IMR-90 (cell line): ENCODE measurements at regions not wholly inside any gene's neighbourhood (a gene's known extent, or its start where the extent isn't known, plus 50 kb on each side); places are given as distances from the start of the nearest gene placed in this dataset.

Experiments
- ATAC-seq: fragments of 200-7000 bp; cut with Tn5 transposase; 2 replicates; pipeline ENCODE4 v1.9.1; 2020; ENCODE audit warnings: low read depth, mild to moderate bottlenecking, moderate library complexity
- BruUV-seq: library from RNA; stranded (reverse); fragments of 400-500 nt; replicated peaks from 2 replicates; lab custom pipeline; 2021; lab: Mats Ljungman, UMichigan
- CTCF ChIA-PET: fragments of 300-600 bp; formaldehyde crosslinking; extraction: SDS; loops from one replicate; lab custom pipeline; 2021; ENCODE audit warnings: antibody characterized with exemption; lab: Yijun Ruan, JAX
- POLR2A ChIA-PET: fragments of 300-600 bp; sonication (Branson Sonifier 250); formaldehyde crosslinking; loops from one replicate; lab custom pipeline; 2022; ENCODE audit warnings: antibody characterized with exemption; ENCODE audit not compliant: unreplicated experiment; lab: Charles Lee
- DNase-seq: peaks from one replicate; pipeline ENCODE4 v3.0.0; 2013
- H2AFZ ChIP-seq: replicated peaks from 2 replicates; pipeline ENCODE3; 2013; ENCODE audit warnings: low read length, mild to moderate bottlenecking; ENCODE audit not compliant: poor library complexity
- H2AK5ac ChIP-seq: 2 replicates; pipeline ENCODE4 v1.6.1; 2013; ENCODE audit warnings: low read depth, low read length, inconsistent platforms
- H2AK9ac ChIP-seq: replicated peaks from 2 replicates; pipeline ENCODE3; 2013; ENCODE audit warnings: mild to moderate bottlenecking, low read depth, low read length, moderate library complexity; ENCODE audit not compliant: poor library complexity
- H2BK120ac ChIP-seq: 2 replicates; pipeline ENCODE4 v1.6.1; 2013; ENCODE audit warnings: low read depth, low read length, inconsistent platforms
- H2BK15ac ChIP-seq: 3 replicates; pipeline ENCODE4 v1.6.1; 2013; ENCODE audit warnings: low read depth, low read length, inconsistent platforms
- H2BK20ac ChIP-seq: 2 replicates; pipeline ENCODE4 v1.6.1; 2013; ENCODE audit warnings: low read depth, mild to moderate bottlenecking, inconsistent platforms, low read length, moderate library complexity
- H2BK5ac ChIP-seq: 2 replicates; pipeline ENCODE4 v1.6.1; 2013; ENCODE audit warnings: mild to moderate bottlenecking, low read depth, low read length, inconsistent platforms; ENCODE audit not compliant: poor library complexity, severe bottlenecking
- H3K14ac ChIP-seq: replicated peaks from 2 replicates; pipeline ENCODE4 v1.6.1; 2013; ENCODE audit warnings: low read depth, low read length, inconsistent platforms
- H3K18ac ChIP-seq: 2 replicates; pipeline ENCODE4 v1.6.1; 2013; ENCODE audit warnings: low read depth, low read length, control low read depth
- H3K23ac ChIP-seq: 2 replicates; pipeline ENCODE4 v1.6.1; 2013; ENCODE audit warnings: low read depth, low read length, inconsistent platforms
- H3K27ac ChIP-seq: 2 replicates; pipeline ENCODE4 v1.5.1; 2013; ENCODE audit warnings: mild to moderate bottlenecking, control low read depth, low read length; ENCODE audit not compliant: insufficient read depth
- H3K27me3 ChIP-seq: 2 replicates; pipeline ENCODE4 v1.6.1; 2013; ENCODE audit warnings: low read length; ENCODE audit not compliant: control insufficient read depth, insufficient read depth
- H3K36me3 ChIP-seq: 2 replicates; pipeline ENCODE4 v1.6.1; 2013; ENCODE audit warnings: low read length, mixed read lengths; ENCODE audit not compliant: control insufficient read depth, insufficient read depth
- H3K4ac ChIP-seq: 2 replicates; pipeline ENCODE4 v1.6.1; 2013; ENCODE audit warnings: low read depth, low read length, inconsistent platforms
- H3K4me1 ChIP-seq: 2 replicates; pipeline ENCODE4 v1.6.1; 2013; ENCODE audit warnings: low read length, mixed read lengths; ENCODE audit not compliant: control insufficient read depth, insufficient read depth
- H3K4me2 ChIP-seq: 2 replicates; pipeline ENCODE4 v1.6.1; 2013; ENCODE audit warnings: low read depth, mild to moderate bottlenecking, control low read depth, low read length, moderate library complexity
- H3K4me3 ChIP-seq: 2 replicates; pipeline ENCODE4 v1.5.1; 2013; ENCODE audit warnings: low read depth, mild to moderate bottlenecking, control low read depth, low read length, moderate library complexity; ENCODE audit not compliant: insufficient read depth
- H3K56ac ChIP-seq: 2 replicates; pipeline ENCODE4 v1.6.1; 2013; ENCODE audit warnings: low read length, inconsistent platforms; ENCODE audit not compliant: insufficient read depth; ENCODE audit errors: extremely low read depth
- H3K79me1 ChIP-seq, 2 experiments: 2 replicates each; pipeline ENCODE4 v1.6.1; 2013; ENCODE audit warnings: low read length in 2 of 2, inconsistent platforms in 1 of 2, low read depth in 1 of 2
- H3K9ac ChIP-seq: 2 replicates; pipeline ENCODE4 v1.6.1; 2013; ENCODE audit warnings: low read depth, low read length, control low read depth
- H3K9me1 ChIP-seq: 2 replicates; pipeline ENCODE4 v1.6.1; 2013; ENCODE audit warnings: low read length, inconsistent platforms; ENCODE audit not compliant: insufficient read depth
- H3K9me3 ChIP-seq: 2 replicates; pipeline ENCODE4 v1.6.1; 2013; ENCODE audit warnings: low read length; ENCODE audit not compliant: control insufficient read depth, insufficient read depth
- H4K20me1 ChIP-seq: 2 replicates; pipeline ENCODE4 v1.6.1; 2013; ENCODE audit warnings: low read length, inconsistent platforms; ENCODE audit not compliant: insufficient read depth
- H4K5ac ChIP-seq: 2 replicates; pipeline ENCODE4 v1.6.1; 2013; ENCODE audit warnings: mild to moderate bottlenecking, low read depth, low read length, control low read depth
- H4K8ac ChIP-seq, 2 experiments: 2 replicates each; pipeline ENCODE4 v1.6.1; 2013; ENCODE audit warnings: low read depth in 2 of 2, low read length in 2 of 2, control low read depth in 1 of 2, inconsistent platforms in 1 of 2
- H4K91ac ChIP-seq: 2 replicates; pipeline ENCODE4 v1.6.1; 2013; ENCODE audit warnings: low read depth, low read length, inconsistent platforms; ENCODE audit not compliant: insufficient read depth
- BHLHE40 ChIP-seq: fragments of 150-350 bp; IDR thresholded peaks from 2 replicates; pipeline ENCODE4 v1.6.1; 2016; ENCODE audit warnings: mild to moderate bottlenecking, low read depth, low read length
- CEBPB ChIP-seq: IDR thresholded peaks from 2 replicates; pipeline ENCODE4 v1.6.1; 2012; ENCODE audit warnings: low read depth, low read length, improper control_type of control experiment
- CHD1 ChIP-seq: IDR thresholded peaks from 2 replicates; pipeline ENCODE4 v1.6.1; 2012; ENCODE audit warnings: low read depth, low read length, improper control_type of control experiment
- FOS ChIP-seq: fragments of 150-350 bp; IDR thresholded peaks from 2 replicates; pipeline ENCODE4 v1.6.1; 2016; ENCODE audit warnings: low read depth, low read length
- MAFK ChIP-seq: IDR thresholded peaks from 2 replicates; pipeline ENCODE4 v1.6.1; 2012; ENCODE audit warnings: low read depth, low read length, improper control_type of control experiment
- MAZ ChIP-seq: IDR thresholded peaks from 2 replicates; pipeline ENCODE4 v1.6.1; 2012; ENCODE audit warnings: low read depth, mild to moderate bottlenecking, low read length, improper control_type of control experiment, moderate library complexity, borderline replicate concordance
- MXI1 ChIP-seq: IDR thresholded peaks from 2 replicates; pipeline ENCODE4 v1.6.1; 2012; ENCODE audit warnings: low read depth, mild to moderate bottlenecking, low read length, moderate library complexity, borderline replicate concordance
- NFE2L2 ChIP-seq: fragments of 150-350 bp; IDR thresholded peaks from 2 replicates; pipeline ENCODE4 v1.6.1; 2016; ENCODE audit warnings: low read depth, mild to moderate bottlenecking, low read length
- POLR2A ChIP-seq: IDR thresholded peaks from 2 replicates; pipeline ENCODE4 v1.6.1; 2012; ENCODE audit warnings: mild to moderate bottlenecking, low read depth, low read length
- RAD21 ChIP-seq: IDR thresholded peaks from 2 replicates; pipeline ENCODE4 v1.6.1; 2012; ENCODE audit warnings: low read length, improper control_type of control experiment
- RCOR1 ChIP-seq: IDR thresholded peaks from 2 replicates; pipeline ENCODE4 v1.6.1; 2012; ENCODE audit warnings: mild to moderate bottlenecking, low read length, improper control_type of control experiment; ENCODE audit not compliant: insufficient replicate concordance
- RFX5 ChIP-seq: IDR thresholded peaks from 2 replicates; pipeline ENCODE4 v1.8.0; 2012; ENCODE audit warnings: low read depth, mild to moderate bottlenecking, low read length, moderate library complexity
- SMC3 ChIP-seq: fragments of 150-350 bp; IDR thresholded peaks from 2 replicates; pipeline ENCODE4 v1.6.1; 2016; ENCODE audit warnings: low read depth, mild to moderate bottlenecking, antibody characterized with exemption, low read length, moderate library complexity
- WGBS, 2 experiments: methylation state at CpG; one replicate each; pipeline versions ENCODE4 v1.1.5 to v1.1.7; 2013; ENCODE audit warnings: missing lambda C conversion rate in 2 of 2; ENCODE audit not compliant: insufficient read length in 1 of 2; ENCODE audit errors: extremely low coverage in 2 of 2; 5-methylcytosine and 5-hydroxymethylcytosine counted together
- dilution Hi-C: fragments of 300-500 bp; cut with HindIII; formaldehyde crosslinking; loops from one replicate; pipeline ENCODE4 v1.14.3; 2018; ENCODE audit warnings: low sequenced_read_pairs; ENCODE audit not compliant: unreplicated experiment
- in situ Hi-C: fragments of 300-500 bp; cut with MboI; formaldehyde crosslinking; loops from 3 replicates; pipeline ENCODE4 v1.14.3; 2019; ENCODE audit warnings: low sequenced_read_pairs, inconsistent platforms, mixed read lengths
- intact Hi-C: fragments of 100-400 bp; cut with micrococcal nuclease; formaldehyde crosslinking; loops from 2 replicates; pipeline ENCODE4 v1.10.0; 2022
- TF ChIP-seq, protein P1 (sequence below): fragments of 150-350 bp; IDR thresholded peaks from 2 replicates; pipeline ENCODE4 v1.6.1; 2017; ENCODE audit warnings: mild to moderate bottlenecking, antibody characterized with exemption, low read length, low read depth
- TF ChIP-seq, protein P2 (sequence below): conservative IDR thresholded peaks from 2 replicates; pipeline ENCODE4 v1.5.1; 2012; ENCODE audit warnings: mild to moderate bottlenecking, low read depth, low read length, improper control_type of control experiment
- TF ChIP-seq, protein P3 (sequence below): fragments of 150-350 bp; IDR thresholded peaks from 2 replicates; pipeline ENCODE4 v1.6.1; 2016; ENCODE audit warnings: low read depth, mild to moderate bottlenecking, low read length, moderate library complexity, borderline replicate concordance

DNA sequence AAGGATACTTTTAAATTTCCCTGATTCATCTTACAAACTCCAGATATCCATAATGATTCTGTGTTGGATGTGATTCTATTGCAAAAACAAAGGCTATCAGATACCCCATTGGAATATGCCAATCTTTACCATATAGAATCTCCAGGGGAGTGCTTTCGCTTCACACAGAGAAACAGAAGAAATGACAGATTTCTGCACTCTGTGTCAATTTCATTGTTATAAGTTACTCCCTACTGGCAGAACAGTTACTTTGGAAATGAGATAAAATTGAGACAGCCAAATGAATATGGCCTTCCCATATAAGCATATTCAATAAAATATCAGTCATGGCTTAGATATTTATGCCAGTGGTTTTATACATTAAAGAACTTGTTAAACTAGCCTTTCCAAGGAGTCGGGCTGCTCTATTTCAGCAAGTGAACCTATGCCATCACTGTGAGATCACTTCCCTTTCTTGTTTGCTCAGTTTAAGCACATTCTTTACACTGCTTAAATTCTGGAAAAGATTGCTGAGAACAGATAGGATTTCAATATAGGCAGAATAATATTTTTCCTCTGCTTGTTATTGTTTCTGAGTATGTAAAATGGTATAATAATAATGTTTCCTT is 127.5 kb upstream of the ANXA10 start:
- intact Hi-C loops, result no loop called here
- H3K14ac ChIP-seq, result no peak overlapping the region
- H3K27ac ChIP-seq, result no peak overlapping the region
- TF ChIP-seq CHD1, result no peak
- no peak for TF ChIP-seq RAD21
- no peak for TF ChIP-seq FOS
- TF ChIP-seq BHLHE40, result no peak
- TF ChIP-seq, protein P1, sequence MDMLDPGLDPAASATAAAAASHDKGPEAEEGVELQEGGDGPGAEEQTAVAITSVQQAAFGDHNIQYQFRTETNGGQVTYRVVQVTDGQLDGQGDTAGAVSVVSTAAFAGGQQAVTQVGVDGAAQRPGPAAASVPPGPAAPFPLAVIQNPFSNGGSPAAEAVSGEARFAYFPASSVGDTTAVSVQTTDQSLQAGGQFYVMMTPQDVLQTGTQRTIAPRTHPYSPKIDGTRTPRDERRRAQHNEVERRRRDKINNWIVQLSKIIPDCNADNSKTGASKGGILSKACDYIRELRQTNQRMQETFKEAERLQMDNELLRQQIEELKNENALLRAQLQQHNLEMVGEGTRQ, result no peak
- TF ChIP-seq POLR2A, result no peak
- TF ChIP-seq MXI1, result no peak
- TF ChIP-seq, protein P2, sequence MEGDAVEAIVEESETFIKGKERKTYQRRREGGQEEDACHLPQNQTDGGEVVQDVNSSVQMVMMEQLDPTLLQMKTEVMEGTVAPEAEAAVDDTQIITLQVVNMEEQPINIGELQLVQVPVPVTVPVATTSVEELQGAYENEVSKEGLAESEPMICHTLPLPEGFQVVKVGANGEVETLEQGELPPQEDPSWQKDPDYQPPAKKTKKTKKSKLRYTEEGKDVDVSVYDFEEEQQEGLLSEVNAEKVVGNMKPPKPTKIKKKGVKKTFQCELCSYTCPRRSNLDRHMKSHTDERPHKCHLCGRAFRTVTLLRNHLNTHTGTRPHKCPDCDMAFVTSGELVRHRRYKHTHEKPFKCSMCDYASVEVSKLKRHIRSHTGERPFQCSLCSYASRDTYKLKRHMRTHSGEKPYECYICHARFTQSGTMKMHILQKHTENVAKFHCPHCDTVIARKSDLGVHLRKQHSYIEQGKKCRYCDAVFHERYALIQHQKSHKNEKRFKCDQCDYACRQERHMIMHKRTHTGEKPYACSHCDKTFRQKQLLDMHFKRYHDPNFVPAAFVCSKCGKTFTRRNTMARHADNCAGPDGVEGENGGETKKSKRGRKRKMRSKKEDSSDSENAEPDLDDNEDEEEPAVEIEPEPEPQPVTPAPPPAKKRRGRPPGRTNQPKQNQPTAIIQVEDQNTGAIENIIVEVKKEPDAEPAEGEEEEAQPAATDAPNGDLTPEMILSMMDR, result no peak
- no peak for TF ChIP-seq SMC3
- no peak for TF ChIP-seq RFX5
- TF ChIP-seq, protein P3, sequence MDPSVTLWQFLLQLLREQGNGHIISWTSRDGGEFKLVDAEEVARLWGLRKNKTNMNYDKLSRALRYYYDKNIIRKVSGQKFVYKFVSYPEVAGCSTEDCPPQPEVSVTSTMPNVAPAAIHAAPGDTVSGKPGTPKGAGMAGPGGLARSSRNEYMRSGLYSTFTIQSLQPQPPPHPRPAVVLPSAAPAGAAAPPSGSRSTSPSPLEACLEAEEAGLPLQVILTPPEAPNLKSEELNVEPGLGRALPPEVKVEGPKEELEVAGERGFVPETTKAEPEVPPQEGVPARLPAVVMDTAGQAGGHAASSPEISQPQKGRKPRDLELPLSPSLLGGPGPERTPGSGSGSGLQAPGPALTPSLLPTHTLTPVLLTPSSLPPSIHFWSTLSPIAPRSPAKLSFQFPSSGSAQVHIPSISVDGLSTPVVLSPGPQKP, result no peak
- no peak for TF ChIP-seq NFE2L2
- TF ChIP-seq RCOR1, result no peak
- TF ChIP-seq MAFK, result no peak
- TF ChIP-seq CEBPB, result no peak
- TF ChIP-seq MAZ, result no peak
- DNase-seq, result no peak
- H4K8ac ChIP-seq, result no peak overlapping the region
- no peak overlapping the region for H2BK15ac ChIP-seq
- no peaks in the 10 kb centered on the region for H3K36me3 ChIP-seq
- H2AK5ac ChIP-seq, result no peak overlapping the region
- no peak for ATAC-seq
- H3K4me3 ChIP-seq, result no peak overlapping the region
- H2BK120ac ChIP-seq, result no peak overlapping the region
- H4K5ac ChIP-seq, result no peak overlapping the region
- H4K91ac ChIP-seq, result no peak overlapping the region
- no peak overlapping the region for H3K4me2 ChIP-seq
- H3K18ac ChIP-seq, result no peak overlapping the region
- H2BK5ac ChIP-seq, result no peak overlapping the region
- no peaks in the 10 kb centered on the region for H3K79me1 ChIP-seq
- H3K9me1 ChIP-seq, result no peaks in the 10 kb centered on the region
- CTCF ChIA-PET, result no interaction called here
- no peaks in the 10 kb centered on the region for H4K20me1 ChIP-seq
- no TSS peak for BruUV-seq
- H3K9ac ChIP-seq, result no peak overlapping the region
- no peak overlapping the region for H3K23ac ChIP-seq
- H2BK20ac ChIP-seq, result no peak overlapping the region
- in situ Hi-C loops, result no loop called here
- H3K4ac ChIP-seq, result no peak overlapping the region
- no CpG with 5 or more reads among the region's 2 CpGs for WGBS, 2 experiments
- H2AK9ac ChIP-seq, result no peak overlapping the region
- no peak overlapping the region for H2AFZ ChIP-seq
- dilution Hi-C loops, result no loop called here
- H3K9me3 ChIP-seq, result no peaks in the 10 kb centered on the region
- no peaks in the 10 kb centered on the region for H3K27me3 ChIP-seq
- H3K4me1 ChIP-seq, result no peaks in the 10 kb centered on the region
- POLR2A ChIA-PET, result no interaction called here
- no peak overlapping the region for H3K56ac ChIP-seq
